HFFc6 (cell line): ENCODE measurements at regions not wholly inside any gene's neighbourhood (a gene's known extent, or its start where the extent isn't known, plus 50 kb on each side); places are given as distances from the start of the nearest gene placed in this dataset.

Experiments used
- DNase-seq: peaks from one replicate; pipeline ENCODE4 v3.0.0-alpha.2; 2018
- H3K27ac Mint-ChIP-seq: 2 replicates; pipeline ENCODE4 v1.8.0; 2020; ENCODE audit warnings: mild to moderate bottlenecking, mixed read lengths
- H3K27me3 Mint-ChIP-seq: 2 replicates; pipeline ENCODE4 v1.8.0; 2021; ENCODE audit warnings: mild to moderate bottlenecking, moderate library complexity, mixed read lengths; ENCODE audit not compliant: insufficient read depth
- H3K36me3 Mint-ChIP-seq: 2 replicates; pipeline ENCODE4 v1.8.0; 2021; ENCODE audit warnings: low read depth, mixed read lengths
- H3K4me1 Mint-ChIP-seq: 2 replicates; pipeline ENCODE4 v1.8.0; 2020; ENCODE audit warnings: low read depth, mixed read lengths
- H3K4me3 Mint-ChIP-seq: 2 replicates; pipeline ENCODE4 v1.8.0; 2020; ENCODE audit warnings: mild to moderate bottlenecking, moderate library complexity, mixed read lengths
- H3K9me3 Mint-ChIP-seq: 2 replicates; pipeline ENCODE4 v1.8.0; 2020; ENCODE audit warnings: mild to moderate bottlenecking, mixed read lengths
- CTCF ChIP-seq: fragments of 200-600 bp; sonication (generic); IDR thresholded peaks from 2 replicates; pipeline ENCODE4 v1.5.0; 2021; ENCODE audit warnings: antibody characterized with exemption, mild to moderate bottlenecking

- Mint-ChIP-seq H3K27ac (no peak overlapping the region; the same call in 1 of the 2 replicates), H3K27me3 (no peaks in the 10 kb centered on the region), H3K4me1 (peaks cover 65% of the 10 kb centered on the region), H3K36me3 (peaks cover 24% of the 10 kb centered on the region; the same call in 1 of the 2 replicates), H3K9me3 (no peaks in the 10 kb centered on the region), H3K4me3 (no peak overlapping the region)
- no peak for DNase-seq
- no peak for TF ChIP-seq CTCF
Observed at GRCh38 chr9:21564175-21564574, 82.1 kb upstream of the IFNE start.

GRCh38 chr9:21565155-21565554, 83.0 kb upstream of the IFNE start:
- H3K4me1 Mint-ChIP-seq: peaks cover 69% of the 10 kb centered on the region
- DNase-seq: no peak
- peaks cover 24% of the 10 kb centered on the region; the same call in 1 of the 2 replicates for H3K36me3 Mint-ChIP-seq
- no peaks in the 10 kb centered on the region; the same call in 1 of the 2 replicates for H3K27me3 Mint-ChIP-seq
- H3K9me3 Mint-ChIP-seq: no peaks in the 10 kb centered on the region
- no peak overlapping the region; the same call in 1 of the 2 replicates for H3K4me3 Mint-ChIP-seq
- no peak for TF ChIP-seq CTCF
- peak overlapping the region; percentile 54; the same call in 1 of the 2 replicates for H3K27ac Mint-ChIP-seq

- H3K4me1 Mint-ChIP-seq: peaks cover 88% of the 10 kb centered on the region
- H3K9me3 Mint-ChIP-seq: no peaks in the 10 kb centered on the region
- H3K27ac Mint-ChIP-seq: no peak overlapping the region
- H3K27me3 Mint-ChIP-seq: no peaks in the 10 kb centered on the region; the same call in 1 of the 2 replicates
- TF ChIP-seq CTCF: no peak
- no peak overlapping the region for H3K4me3 Mint-ChIP-seq
- peaks cover 24% of the 10 kb centered on the region; the same call in 1 of the 2 replicates for H3K36me3 Mint-ChIP-seq
- no peak for DNase-seq
Observed at GRCh38 chr9:21567926-21568325, 85.8 kb upstream of the IFNE start.

- Mint-ChIP-seq H3K27me3 (no peaks in the 10 kb centered on the region; the same call in 1 of the 2 replicates), H3K36me3 (peaks cover 24% of the 10 kb centered on the region; the same call in 1 of the 2 replicates), H3K4me1 (peaks cover 90% of the 10 kb centered on the region)
Observed at GRCh38 chr9:21568484-21568883, 86.4 kb upstream of the IFNE start.

GRCh38 chr9:21569721-21570120, 87.6 kb upstream of the IFNE start:
- Mint-ChIP-seq H3K27me3 (no peaks in the 10 kb centered on the region; the same call in 1 of the 2 replicates), H3K4me1 (peaks cover 88% of the 10 kb centered on the region), H3K36me3 (peaks cover 24% of the 10 kb centered on the region; the same call in 1 of the 2 replicates), H3K9me3 (no peaks in the 10 kb centered on the region), H3K27ac (no peak overlapping the region), H3K4me3 (no peak overlapping the region)
- TF ChIP-seq CTCF: no peak
- no peak for DNase-seq

More at GRCh38 chr9:21568484-21568883, 86.4 kb upstream of the IFNE start:
- Mint-ChIP-seq H3K4me3 (no peak overlapping the region), H3K27ac (no peak overlapping the region), H3K9me3 (no peaks in the 10 kb centered on the region)
- no peak for DNase-seq
- no peak for TF ChIP-seq CTCF
